Activated naive CD4-positive, alpha-beta T cell treated with anti-CD3 and anti-CD28 coated beads, Interleukin-2, amount 50 U/mL, for 24 hours (primary cell): ENCODE measurements at regions not wholly inside any gene's neighbourhood (a gene's known extent, or its start where the extent isn't known, plus 50 kb on each side); places are given as distances from the start of the nearest gene placed in this dataset.

Source experiments
- H3K27ac Mint-ChIP-seq: one replicate; pipeline ENCODE4 v1.8.0; 2021; ENCODE audit warnings: mild to moderate bottlenecking, mixed read lengths
- H3K27me3 Mint-ChIP-seq: one replicate; pipeline ENCODE4 v1.8.0; 2021; ENCODE audit warnings: mixed read lengths
- H3K36me3 Mint-ChIP-seq: one replicate; pipeline ENCODE4 v1.8.0; 2021; ENCODE audit warnings: mixed read lengths
- H3K4me1 Mint-ChIP-seq: one replicate; pipeline ENCODE4 v1.8.0; 2021; ENCODE audit warnings: mixed read lengths
- H3K4me3 Mint-ChIP-seq: one replicate; pipeline ENCODE4 v1.8.0; 2021; ENCODE audit warnings: mild to moderate bottlenecking, mixed read lengths
- H3K9me3 Mint-ChIP-seq: one replicate; pipeline ENCODE4 v1.8.0; 2021; ENCODE audit warnings: mixed read lengths

- Mint-ChIP-seq H3K27ac (no peak overlapping the region), H3K36me3 (no peaks in the 10 kb centered on the region), H3K27me3 (peaks cover 30% of the 10 kb centered on the region), H3K4me1 (no peaks in the 10 kb centered on the region), H3K9me3 (no peaks in the 10 kb centered on the region), H3K4me3 (no peak overlapping the region)
These were observed 108.1 kb downstream of the TMEM174 start for GRCh38 chr5:73280821-73281746.

GRCh38 chr5:73280386-73280785, 107.4 kb downstream of the TMEM174 start:
- no peak overlapping the region for H3K27ac Mint-ChIP-seq
- no peaks in the 10 kb centered on the region for H3K4me1 Mint-ChIP-seq
- no peaks in the 10 kb centered on the region for H3K36me3 Mint-ChIP-seq
- H3K4me3 Mint-ChIP-seq: no peak overlapping the region
- peaks cover 30% of the 10 kb centered on the region for H3K27me3 Mint-ChIP-seq
- H3K9me3 Mint-ChIP-seq: no peaks in the 10 kb centered on the region

GRCh38 chr5:73279805-73280204, 106.8 kb downstream of the TMEM174 start:
- Mint-ChIP-seq H3K9me3 (no peaks in the 10 kb centered on the region), H3K4me1 (no peaks in the 10 kb centered on the region), H3K27me3 (peaks cover 31% of the 10 kb centered on the region), H3K4me3 (no peak overlapping the region), H3K36me3 (no peaks in the 10 kb centered on the region), H3K27ac (no peak overlapping the region)

DNA sequence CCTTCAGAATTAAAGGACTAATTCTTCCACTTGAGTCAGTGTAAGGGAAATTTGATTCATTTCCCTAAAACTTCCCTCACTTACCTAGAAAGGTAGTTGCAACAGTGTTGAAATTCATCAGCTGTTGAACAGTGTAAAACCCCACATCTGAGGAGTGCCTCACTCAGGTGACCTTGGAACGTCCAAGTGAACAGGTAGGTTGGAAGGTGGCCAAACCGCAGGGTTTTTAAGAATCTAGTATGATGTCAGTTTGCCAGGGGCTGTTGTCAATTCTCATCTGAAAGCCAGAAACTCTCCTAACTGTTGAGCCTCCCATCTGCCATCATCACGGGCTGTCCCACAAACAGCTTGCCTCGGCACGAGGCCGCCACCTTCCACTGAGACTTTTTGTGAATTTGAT, 105.7 kb downstream of the TMEM174 start:
- Mint-ChIP-seq H3K4me1 (no peaks in the 10 kb centered on the region), H3K36me3 (no peaks in the 10 kb centered on the region), H3K27ac (no peak overlapping the region), H3K9me3 (no peaks in the 10 kb centered on the region), H3K4me3 (no peak overlapping the region), H3K27me3 (peaks cover 26% of the 10 kb centered on the region)

DNA sequence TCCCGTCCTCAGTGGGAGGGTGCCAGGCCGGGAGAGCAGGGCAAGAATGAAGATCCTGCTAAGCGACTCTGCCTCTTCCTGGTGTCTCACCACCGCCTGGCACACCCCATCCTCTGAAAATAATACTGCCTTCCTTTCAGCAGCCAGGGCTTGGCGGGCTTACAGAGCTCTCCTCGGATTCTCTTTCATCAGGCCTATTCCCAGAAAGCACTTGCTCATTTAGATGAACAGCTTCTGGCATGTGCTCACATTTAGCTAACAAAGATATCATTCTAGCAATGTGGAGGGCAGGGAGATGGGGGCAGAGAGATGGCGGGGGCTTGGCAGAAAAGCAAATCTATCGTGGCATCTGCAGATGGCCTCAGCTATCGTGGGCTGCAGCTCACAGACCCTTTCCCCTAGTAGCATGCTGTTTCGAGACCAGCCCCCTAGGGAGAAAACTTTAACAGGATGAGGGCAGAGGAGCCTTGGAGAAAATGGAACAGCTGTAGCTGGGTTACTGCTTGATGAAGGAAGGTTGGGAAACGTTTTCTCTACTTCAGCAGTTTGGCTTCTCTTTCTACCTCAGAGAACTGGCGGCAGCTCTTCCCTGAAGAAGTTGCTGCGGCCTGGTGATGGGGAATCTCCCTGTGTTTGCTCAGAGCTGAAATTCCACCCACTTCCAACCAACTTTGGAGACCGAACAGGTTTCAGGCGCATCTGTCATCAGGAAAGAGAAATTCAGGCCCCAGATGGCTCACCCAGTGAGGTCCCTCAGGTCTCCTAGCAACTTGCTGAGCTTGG, 102.1 kb downstream of the TMEM174 start:
- Mint-ChIP-seq H3K27ac (no peak overlapping the region), H3K36me3 (no peaks in the 10 kb centered on the region), H3K27me3 (peaks cover 22% of the 10 kb centered on the region), H3K9me3 (no peaks in the 10 kb centered on the region), H3K4me1 (no peaks in the 10 kb centered on the region), H3K4me3 (no peak overlapping the region)

DNA sequence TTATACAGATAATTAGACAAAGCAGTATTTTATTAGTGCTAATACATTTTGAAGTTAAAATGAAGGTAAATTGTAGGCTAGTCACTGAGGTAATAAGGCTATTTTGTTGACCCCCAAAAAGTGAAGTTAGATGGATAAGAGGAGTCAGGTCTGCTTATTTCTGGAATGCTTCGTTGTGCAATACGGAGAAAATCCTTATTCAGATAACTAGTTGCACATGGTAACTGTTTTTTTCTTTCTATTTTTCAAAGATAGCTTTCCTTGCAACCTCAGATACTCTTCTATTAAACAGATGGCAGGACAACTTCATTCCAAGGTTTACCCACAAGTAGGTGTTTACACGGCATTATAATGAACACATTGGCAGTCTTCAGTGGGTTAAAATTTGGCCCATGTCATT, 101.1 kb downstream of the TMEM174 start:
- Mint-ChIP-seq H3K9me3 (no peaks in the 10 kb centered on the region), H3K4me1 (no peaks in the 10 kb centered on the region), H3K4me3 (no peak overlapping the region), H3K36me3 (no peaks in the 10 kb centered on the region), H3K27me3 (peaks cover 17% of the 10 kb centered on the region), H3K27ac (no peak overlapping the region)

DNA sequence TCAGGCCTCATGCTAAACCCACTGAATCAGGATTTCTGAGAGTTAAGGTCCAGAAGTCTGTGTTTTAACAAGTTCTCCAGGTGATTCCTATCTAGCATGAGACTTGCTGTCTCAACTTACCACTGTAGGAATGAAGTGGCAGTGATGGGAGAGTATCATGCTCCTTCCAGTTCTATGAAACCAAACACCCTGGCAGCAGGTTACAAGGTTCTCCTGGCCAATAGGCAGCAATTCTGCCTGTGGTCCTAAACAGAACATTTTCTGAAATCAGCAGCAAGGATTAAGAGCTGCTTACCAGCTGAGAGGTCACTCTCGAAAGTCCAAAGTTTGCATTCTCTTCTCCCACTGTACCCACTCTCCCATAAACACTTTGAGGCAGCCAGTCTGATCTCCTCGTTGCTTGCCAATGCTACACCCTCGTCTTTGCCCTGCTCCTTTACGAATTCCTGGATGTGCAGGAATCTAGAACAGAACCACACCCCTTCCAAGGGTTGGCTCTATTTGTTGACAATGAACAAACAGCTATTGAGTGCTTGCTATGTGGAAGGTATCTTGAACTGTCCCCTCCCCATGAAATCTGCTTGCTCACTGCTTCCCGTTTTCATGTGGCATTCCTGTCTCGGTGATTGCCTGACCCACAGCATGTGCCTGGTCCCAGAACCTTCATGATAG, 100.5 kb downstream of the TMEM174 start:
- H3K27me3 Mint-ChIP-seq: peaks cover 17% of the 10 kb centered on the region
- no peak overlapping the region for H3K4me3 Mint-ChIP-seq
- H3K9me3 Mint-ChIP-seq: no peaks in the 10 kb centered on the region
- no peaks in the 10 kb centered on the region for H3K4me1 Mint-ChIP-seq
- no peaks in the 10 kb centered on the region for H3K36me3 Mint-ChIP-seq
- H3K27ac Mint-ChIP-seq: no peak overlapping the region

DNA sequence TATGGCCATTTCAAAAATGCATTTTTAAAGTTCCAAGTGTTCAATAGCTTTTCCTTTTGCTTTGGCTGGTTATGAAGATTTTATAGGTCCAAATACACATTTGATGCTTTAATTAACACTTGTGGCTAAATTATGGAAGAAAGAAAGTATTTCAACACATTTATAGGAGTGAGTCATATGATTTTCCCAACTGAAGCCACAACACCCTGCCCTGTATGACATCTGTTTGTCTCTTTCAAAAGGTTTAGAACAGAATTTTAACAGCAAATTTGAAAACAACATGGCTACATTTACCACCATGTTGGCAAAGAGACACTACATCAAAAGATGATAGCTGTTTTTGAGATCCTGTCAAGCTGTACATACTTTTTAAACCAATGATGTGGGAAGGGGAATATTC, 99.4 kb downstream of the TMEM174 start:
- Mint-ChIP-seq H3K27ac (no peak overlapping the region), H3K9me3 (no peaks in the 10 kb centered on the region), H3K4me3 (no peak overlapping the region), H3K27me3 (peaks cover 13% of the 10 kb centered on the region), H3K4me1 (no peaks in the 10 kb centered on the region), H3K36me3 (no peaks in the 10 kb centered on the region)

- no peak overlapping the region for H3K27ac Mint-ChIP-seq
- H3K4me3 Mint-ChIP-seq: no peak overlapping the region
- H3K27me3 Mint-ChIP-seq: peaks cover 13% of the 10 kb centered on the region
- H3K36me3 Mint-ChIP-seq: no peaks in the 10 kb centered on the region
- H3K9me3 Mint-ChIP-seq: no peaks in the 10 kb centered on the region
- H3K4me1 Mint-ChIP-seq: no peaks in the 10 kb centered on the region
These were observed 95.8 kb downstream of the TMEM174 start for GRCh38 chr5:73268826-73269225.

DNA sequence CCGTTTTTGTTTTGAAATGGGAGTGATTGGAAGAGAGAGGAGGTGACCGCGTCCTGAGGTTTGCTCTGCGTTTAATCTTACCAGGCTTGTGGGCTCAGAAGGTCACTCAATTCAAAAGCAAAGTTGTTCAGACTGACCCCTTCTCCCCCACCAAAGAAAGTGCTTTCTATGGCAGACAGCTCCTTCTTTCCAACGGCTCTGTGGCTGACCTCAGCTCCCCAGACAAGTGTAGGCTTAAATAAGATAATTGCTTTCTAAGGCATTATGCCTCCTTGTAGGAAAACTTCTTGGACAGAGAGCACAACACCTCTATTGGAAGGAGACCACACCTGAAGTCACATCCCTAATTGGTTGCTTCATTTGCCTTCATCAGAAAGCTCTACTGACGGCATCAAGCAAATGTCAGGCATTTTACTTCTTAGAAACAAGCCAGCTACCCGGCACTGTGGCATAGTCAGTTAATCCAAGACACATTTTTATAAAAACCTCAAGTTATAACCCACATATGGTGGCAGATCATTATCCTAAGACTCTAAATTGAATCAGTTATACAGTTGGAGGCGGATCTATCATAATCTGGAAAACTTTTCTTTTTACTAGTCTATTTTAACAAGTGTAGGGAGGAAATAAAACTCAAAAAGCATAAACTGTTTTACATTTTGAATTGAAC, 94.9 kb downstream of the TMEM174 start:
- Mint-ChIP-seq H3K4me3 (no peak overlapping the region), H3K36me3 (no peaks in the 10 kb centered on the region), H3K9me3 (no peaks in the 10 kb centered on the region), H3K27ac (no peak overlapping the region), H3K27me3 (peaks cover 13% of the 10 kb centered on the region), H3K4me1 (no peaks in the 10 kb centered on the region)

- H3K4me3 Mint-ChIP-seq: no peak overlapping the region
- H3K27me3 Mint-ChIP-seq: peaks cover 11% of the 10 kb centered on the region
- no peak overlapping the region for H3K27ac Mint-ChIP-seq
- no peaks in the 10 kb centered on the region for H3K9me3 Mint-ChIP-seq
- H3K4me1 Mint-ChIP-seq: no peaks in the 10 kb centered on the region
- no peaks in the 10 kb centered on the region for H3K36me3 Mint-ChIP-seq
These were observed 94.2 kb downstream of the TMEM174 start for GRCh38 chr5:73266925-73267765.

DNA sequence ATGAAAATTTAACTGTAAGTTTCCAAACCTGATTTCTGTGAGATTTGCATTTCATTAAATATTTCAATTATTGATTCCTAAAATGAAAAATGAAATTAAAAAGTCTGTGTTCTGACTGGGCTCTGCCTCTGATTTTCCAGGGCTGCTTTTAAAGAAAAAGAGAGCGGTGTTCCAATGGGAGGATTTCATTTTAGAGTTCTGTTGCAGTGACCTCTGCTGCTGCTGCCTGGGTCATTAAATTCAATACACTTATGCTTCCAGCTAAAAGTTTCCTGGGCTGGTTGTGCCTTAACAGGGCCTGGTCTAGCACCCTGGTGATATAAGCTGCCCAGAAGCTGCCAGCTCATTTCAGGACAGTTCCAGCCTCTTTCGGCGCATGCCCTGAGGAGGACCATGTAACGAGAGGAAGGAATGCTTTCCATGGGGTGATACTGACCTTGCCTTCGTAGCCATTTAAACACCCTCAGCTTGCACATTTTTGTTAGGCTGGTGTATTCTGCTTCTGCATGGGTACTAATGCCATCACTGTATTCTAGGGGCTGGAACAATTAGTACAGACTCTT, 93.3 kb downstream of the TMEM174 start:
- H3K27ac Mint-ChIP-seq: no peak overlapping the region
- H3K4me1 Mint-ChIP-seq: no peaks in the 10 kb centered on the region
- peaks cover 12% of the 10 kb centered on the region for H3K27me3 Mint-ChIP-seq
- no peaks in the 10 kb centered on the region for H3K9me3 Mint-ChIP-seq
- H3K36me3 Mint-ChIP-seq: no peaks in the 10 kb centered on the region
- H3K4me3 Mint-ChIP-seq: no peak overlapping the region

- peaks cover 12% of the 10 kb centered on the region for H3K27me3 Mint-ChIP-seq
- H3K36me3 Mint-ChIP-seq: no peaks in the 10 kb centered on the region
- no peak overlapping the region for H3K27ac Mint-ChIP-seq
- no peaks in the 10 kb centered on the region for H3K4me1 Mint-ChIP-seq
- H3K4me3 Mint-ChIP-seq: no peak overlapping the region
- H3K9me3 Mint-ChIP-seq: no peaks in the 10 kb centered on the region
These were observed 92.6 kb downstream of the TMEM174 start for GRCh38 chr5:73265641-73266040.

DNA sequence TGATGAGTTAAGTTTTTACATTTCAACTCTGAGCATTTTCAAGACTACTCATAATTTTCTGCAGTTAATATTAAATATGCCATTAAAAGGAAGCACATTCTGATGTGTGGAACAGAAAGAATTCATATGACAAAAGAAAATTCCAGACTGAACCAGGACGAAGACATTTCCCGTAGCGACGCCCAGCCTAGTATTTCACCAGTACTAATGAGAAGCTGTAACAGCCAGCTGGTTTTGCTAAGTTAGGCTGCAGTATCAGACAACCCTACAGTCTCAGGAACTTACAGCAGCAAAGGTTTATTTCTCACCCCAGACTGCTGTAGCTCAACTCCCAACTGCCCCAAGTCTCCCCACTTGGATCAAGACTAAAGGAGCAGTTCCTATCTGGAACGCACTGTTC, 91.6 kb downstream of the TMEM174 start:
- Mint-ChIP-seq H3K27ac (no peak overlapping the region), H3K9me3 (no peaks in the 10 kb centered on the region), H3K4me3 (no peak overlapping the region), H3K27me3 (peaks cover 20% of the 10 kb centered on the region), H3K36me3 (no peaks in the 10 kb centered on the region), H3K4me1 (no peaks in the 10 kb centered on the region)
